ENCODE measurements at regions not wholly inside any gene's neighbourhood (a gene's known extent, or its start where the extent isn't known, plus 50 kb on each side); places are given as distances from the start of the nearest gene placed in this dataset.

DNA sequence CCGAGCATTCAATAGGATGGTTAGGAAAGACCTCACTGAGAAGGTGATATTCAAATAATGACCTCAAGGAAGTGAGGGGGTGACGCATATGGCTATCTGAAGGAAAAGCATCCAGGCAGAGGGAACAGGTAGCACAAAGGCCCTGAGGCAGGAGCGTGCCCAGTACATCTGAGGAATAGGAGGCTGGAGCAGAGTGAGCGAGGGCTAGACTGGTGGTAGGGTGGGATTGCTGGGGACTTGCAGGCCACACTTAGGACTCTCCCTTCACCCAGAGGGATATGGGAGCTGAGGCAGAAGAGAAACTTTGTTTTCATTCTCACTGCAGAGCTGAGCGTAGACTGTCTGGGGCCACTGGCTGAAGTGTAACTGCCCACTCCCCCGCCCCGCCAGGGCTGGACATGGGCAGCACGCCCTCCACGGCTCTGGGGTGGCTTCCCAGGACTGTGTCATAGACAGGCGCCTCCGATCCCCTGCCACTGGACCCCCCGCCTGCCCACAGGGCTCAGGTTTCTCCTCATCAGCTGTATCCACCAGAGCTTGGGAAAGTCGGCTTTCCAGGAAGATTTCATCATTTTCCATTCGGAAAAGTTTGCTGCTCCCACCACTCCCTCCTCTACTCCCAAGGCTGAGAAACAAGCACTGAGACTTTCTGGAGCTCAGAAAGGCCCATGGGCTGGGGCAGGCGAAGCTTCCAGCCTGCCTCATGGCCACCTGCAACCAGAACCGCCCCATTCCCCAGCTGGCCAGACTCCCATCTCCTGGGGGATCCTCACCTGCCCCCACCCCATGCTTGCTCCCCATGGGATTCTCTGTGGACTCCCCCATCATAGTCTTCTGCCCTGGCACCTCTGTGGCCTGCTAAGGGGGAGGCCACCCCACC lies 142.6 kb downstream of the MRPL14 start:
- Histone ChIP-seq H3K79me2 (ENCODE audit: insufficient read depth, low read length) (no peaks in the 10 kb centered on the region), H3K56ac (ENCODE audit: insufficient read length, low read depth, low read length) (no peak overlapping the region), H4K91ac (ENCODE audit: insufficient read length, low read depth, low read length) (no peak overlapping the region), H3T11ph (ENCODE audit: low read length) (no peak overlapping the region), H3K27ac (ENCODE audit: insufficient read length, low read depth, low read length) (no peak overlapping the region), H2BK12ac (ENCODE audit: insufficient read length, low read depth, low read length) (no peak overlapping the region), H3K23me2 (ENCODE audit: insufficient read length, low read depth, low read length, poor library complexity, severe bottlenecking) (no peaks in the 10 kb centered on the region), H2AFZ (ENCODE audit: low read length) (no peak overlapping the region), H3K4me1 (ENCODE audit: insufficient read depth, low read length) (no peaks in the 10 kb centered on the region), H3K14ac (ENCODE audit: insufficient read depth, low read length) (peak overlapping the region; percentile 34), H3K27me3 (ENCODE audit: insufficient read depth, low read length) (no peaks in the 10 kb centered on the region), H2BK15ac (ENCODE audit: low read depth, low read length) (no peak overlapping the region), H3K9ac (ENCODE audit: extremely low read depth, insufficient read length, low read length) (no peak overlapping the region), H4K20me1 (ENCODE audit: control insufficient read depth, insufficient read depth, insufficient read length) (no peaks in the 10 kb centered on the region), H2BK120ac (ENCODE audit: low read depth, low read length, poor library complexity, severe bottlenecking) (no peak overlapping the region), H2BK20ac (ENCODE audit: low read depth, low read length, poor library complexity, severe bottlenecking) (no peak overlapping the region), H2AK5ac (ENCODE audit: insufficient read length, low read length) (no peak overlapping the region), H4K5ac (ENCODE audit: insufficient read length, low read depth, low read length) (no peak overlapping the region), H3K4me2 (ENCODE audit: insufficient read depth, insufficient read length, low read length) (no peak overlapping the region), H3K79me1 (ENCODE audit: insufficient read depth, low read depth, low read length, poor library complexity, severe bottlenecking) (no peaks in the 10 kb centered on the region), H4K8ac (replicated peaks; ENCODE audit: insufficient read length, low read depth, low read length) (no peak overlapping the region), H3K9me3 (ENCODE audit: control insufficient read depth, low read depth, low read length) (no peaks in the 10 kb centered on the region), H3K23ac (ENCODE audit: insufficient read length, low read depth, low read length) (no peak overlapping the region), H3K18ac (ENCODE audit: insufficient read length, low read depth, low read length) (no peak overlapping the region), H3K4ac (ENCODE audit: low read depth, low read length) (no peak overlapping the region), H2BK5ac (ENCODE audit: insufficient read length, low read length) (no peak overlapping the region)
- peaks cover 17 to 22% of the 10 kb centered on the region in 2 experiments for H3K4me1 Mint-ChIP-seq
- H3K27me3 Mint-ChIP-seq (ENCODE audit: low read depth) = peaks cover 7% of the 10 kb centered on the region
- WGBS (ENCODE audit: extremely low coverage, insufficient read length, low lambda C conversion rate) = no CpG with 5 or more reads among the region's 16 CpGs
- TF ChIP-seq, protein P1, sequence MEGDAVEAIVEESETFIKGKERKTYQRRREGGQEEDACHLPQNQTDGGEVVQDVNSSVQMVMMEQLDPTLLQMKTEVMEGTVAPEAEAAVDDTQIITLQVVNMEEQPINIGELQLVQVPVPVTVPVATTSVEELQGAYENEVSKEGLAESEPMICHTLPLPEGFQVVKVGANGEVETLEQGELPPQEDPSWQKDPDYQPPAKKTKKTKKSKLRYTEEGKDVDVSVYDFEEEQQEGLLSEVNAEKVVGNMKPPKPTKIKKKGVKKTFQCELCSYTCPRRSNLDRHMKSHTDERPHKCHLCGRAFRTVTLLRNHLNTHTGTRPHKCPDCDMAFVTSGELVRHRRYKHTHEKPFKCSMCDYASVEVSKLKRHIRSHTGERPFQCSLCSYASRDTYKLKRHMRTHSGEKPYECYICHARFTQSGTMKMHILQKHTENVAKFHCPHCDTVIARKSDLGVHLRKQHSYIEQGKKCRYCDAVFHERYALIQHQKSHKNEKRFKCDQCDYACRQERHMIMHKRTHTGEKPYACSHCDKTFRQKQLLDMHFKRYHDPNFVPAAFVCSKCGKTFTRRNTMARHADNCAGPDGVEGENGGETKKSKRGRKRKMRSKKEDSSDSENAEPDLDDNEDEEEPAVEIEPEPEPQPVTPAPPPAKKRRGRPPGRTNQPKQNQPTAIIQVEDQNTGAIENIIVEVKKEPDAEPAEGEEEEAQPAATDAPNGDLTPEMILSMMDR (conservative IDR thresholded peaks at IDR 0.05) = no peak
- peak overlapping the region in 2 of 3 experiments; percentile 49 to 74; a peak in 2 of 7 replicates for H3K27ac Mint-ChIP-seq
- no peak for DNase-seq
- H3K9me3 Mint-ChIP-seq = no peaks in the 10 kb centered on the region; a peak in 1 of 5 replicates
- no peak overlapping the region for H3K4me3 Mint-ChIP-seq
- no peaks in the 10 kb centered on the region for H3K36me3 Mint-ChIP-seq (ENCODE audit: insufficient read depth in 1 of 3, low read depth in 3 of 3)
